Loucy (cell line): ENCODE measurements at regions not wholly inside any gene's neighbourhood (a gene's known extent, or its start where the extent isn't known, plus 50 kb on each side); places are given as distances from the start of the nearest gene placed in this dataset.

ENCODE experiments used
- H2AFZ ChIP-seq: fragments of 200-600 bp; sonication (generic); 2 replicates; pipeline ENCODE4 v1.6.0; 2016; ENCODE audit warnings: antibody characterized with exemption, mild to moderate bottlenecking, low read length, moderate library complexity
- H3F3A ChIP-seq: fragments of 200-600 bp; 2 replicates; pipeline ENCODE4 v1.6.0; 2016; ENCODE audit warnings: antibody characterized with exemption, low read depth, mild to moderate bottlenecking
- H3K27me3 ChIP-seq: fragments of 200-600 bp; sonication (generic); 2 replicates; pipeline ENCODE4 v1.6.1; 2014; ENCODE audit warnings: low read length, mild to moderate bottlenecking; ENCODE audit not compliant: insufficient read depth, poor library complexity, severe bottlenecking
- H3K36me3 ChIP-seq: fragments of 200-600 bp; sonication (generic); 2 replicates; pipeline ENCODE4 v1.6.1; 2016; ENCODE audit warnings: low read length; ENCODE audit not compliant: insufficient read depth
- H3K4me1 ChIP-seq: fragments of 200-600 bp; sonication (generic); 2 replicates; pipeline ENCODE4 v1.5.1; 2014; ENCODE audit warnings: low read length, mild to moderate bottlenecking; ENCODE audit not compliant: insufficient read depth, poor library complexity, severe bottlenecking
- H3K4me2 ChIP-seq: fragments of 200-600 bp; sonication (generic); 2 replicates; pipeline ENCODE4 v1.6.0; 2014; ENCODE audit warnings: antibody characterized with exemption, low read length, low read depth, mild to moderate bottlenecking; ENCODE audit not compliant: poor library complexity, severe bottlenecking
- H3K4me3 ChIP-seq: fragments of 200-600 bp; sonication (generic); 2 replicates; pipeline ENCODE4 v1.5.1; 2014; ENCODE audit warnings: low read length, mild to moderate bottlenecking, mixed read lengths; ENCODE audit not compliant: poor library complexity, severe bottlenecking
- H3K79me2 ChIP-seq: fragments of 200-600 bp; sonication (generic); 2 replicates; pipeline ENCODE4 v1.6.1; 2014; ENCODE audit warnings: low read length; ENCODE audit not compliant: insufficient read depth
- H3K9ac ChIP-seq: fragments of 200-600 bp; sonication (generic); 2 replicates; pipeline ENCODE4 v1.6.0; 2014; ENCODE audit warnings: mild to moderate bottlenecking, low read depth, low read length, moderate library complexity; ENCODE audit not compliant: poor library complexity, severe bottlenecking
- H3K9me2 ChIP-seq: fragments of 200-600 bp; sonication (generic); replicated peaks from 2 replicates; pipeline ENCODE4 v1.6.1; 2016; ENCODE audit warnings: low read depth, low read length, mixed read lengths
- H3K9me3 ChIP-seq: fragments of 200-600 bp; sonication (generic); 2 replicates; pipeline ENCODE4 v1.6.1; 2014; ENCODE audit warnings: mild to moderate bottlenecking, antibody characterized with exemption, low read length, low read depth; ENCODE audit not compliant: insufficient read depth
- H4K20me1 ChIP-seq: fragments of 200-600 bp; sonication (generic); 2 replicates; pipeline ENCODE4 v1.6.0; 2014; ENCODE audit warnings: antibody characterized with exemption, low read length, mild to moderate bottlenecking; ENCODE audit not compliant: insufficient read depth, poor library complexity, severe bottlenecking
- CTCF ChIP-seq: fragments of 200-600 bp; sonication (generic); conservative IDR thresholded peaks from 2 replicates; pipeline ENCODE4 v1.5.1; 2014; ENCODE audit warnings: mild to moderate bottlenecking, antibody characterized with exemption, low read length
- EZH2phosphoT487 ChIP-seq: fragments of 200-600 bp; IDR thresholded peaks from 2 replicates; pipeline ENCODE4 v1.6.1; 2018; ENCODE audit warnings: antibody characterized with exemption, mild to moderate bottlenecking, moderate library complexity, borderline replicate concordance

- no peak overlapping the region for H2AFZ ChIP-seq
- H3K27me3 ChIP-seq: no peaks in the 10 kb centered on the region
- peaks cover 5% of the 10 kb centered on the region for H3K4me1 ChIP-seq
- no peaks in the 10 kb centered on the region for H3K79me2 ChIP-seq
- peaks cover 17% of the 10 kb centered on the region for H3K9me3 ChIP-seq
- H3F3A ChIP-seq: peaks cover under 1% of the 10 kb centered on the region; the same call in 1 of the 2 replicates
- TF ChIP-seq CTCF: no peak
- TF ChIP-seq EZH2phosphoT487: no peak
- no peaks in the 10 kb centered on the region for H4K20me1 ChIP-seq
- no peak overlapping the region for H3K4me2 ChIP-seq
- H3K9me2 ChIP-seq: no peaks in the 10 kb centered on the region
- no peak overlapping the region for H3K9ac ChIP-seq
- no peak overlapping the region for H3K4me3 ChIP-seq
- no peaks in the 10 kb centered on the region; the same call in 1 of the 2 replicates for H3K36me3 ChIP-seq
These were observed 66.6 kb downstream of the TNFAIP3 start for GRCh38 chr6:137933696-137934095.

GRCh38 chr6:137936798-137937197 lies 69.7 kb downstream of the TNFAIP3 start:
- Histone ChIP-seq H3K4me1 (peaks cover 8% of the 10 kb centered on the region), H3K9ac (no peak overlapping the region), H2AFZ (no peak overlapping the region), H3K9me3 (peaks cover 21% of the 10 kb centered on the region), H3K36me3 (no peaks in the 10 kb centered on the region; the same call in 1 of the 2 replicates), H3F3A (no peaks in the 10 kb centered on the region), H3K79me2 (no peaks in the 10 kb centered on the region), H3K27me3 (no peaks in the 10 kb centered on the region), H3K4me2 (no peak overlapping the region), H3K4me3 (no peak overlapping the region), H4K20me1 (no peaks in the 10 kb centered on the region), H3K9me2 (no peaks in the 10 kb centered on the region)
- TF ChIP-seq EZH2phosphoT487 (no peak), CTCF (no peak)

GRCh38 chr6:137937834-137938233 lies 70.8 kb downstream of the TNFAIP3 start:
- no peak for TF ChIP-seq CTCF
- no peak for TF ChIP-seq EZH2phosphoT487
- Histone ChIP-seq H3K4me1 (peaks cover 8% of the 10 kb centered on the region), H3K4me2 (no peak overlapping the region), H3K9ac (no peak overlapping the region), H3K27me3 (no peaks in the 10 kb centered on the region), H3K79me2 (no peaks in the 10 kb centered on the region), H3K9me2 (no peaks in the 10 kb centered on the region), H4K20me1 (no peaks in the 10 kb centered on the region), H3K36me3 (no peaks in the 10 kb centered on the region; the same call in 1 of the 2 replicates), H3F3A (no peaks in the 10 kb centered on the region), H3K9me3 (peaks cover 21% of the 10 kb centered on the region), H2AFZ (no peak overlapping the region), H3K4me3 (no peak overlapping the region)
